Body of pancreas (tissue), 4 donors: ENCODE measurements at regions not wholly inside any gene's neighbourhood (a gene's known extent, or its start where the extent isn't known, plus 50 kb on each side); places are given as distances from the start of the nearest gene placed in this dataset.

Experiments
- POLR2A ChIP-seq, 3 donors: fragments of 450-650 bp; IDR thresholded peaks; one replicate each; pipeline ENCODE4 v1.6.1; 2016; ENCODE audit warnings: antibody characterized with exemption in 3 of 3, mild to moderate bottlenecking in 2 of 3
- TF ChIP-seq, protein P1 (sequence below), 7 experiments: fragments of 450-650 bp in 4 of 7; fragments of 200-600 bp in 3 of 7; sonication (generic) in 3 of 7; IDR thresholded peaks; one replicate each; pipeline ENCODE4 v1.5.1; 2016 to 2019; ENCODE audit warnings: antibody characterized with exemption in 7 of 7

GRCh38 chr18:56299740-56300139 is 338.7 kb downstream of the TXNL1 start:
- TF ChIP-seq, protein P1, sequence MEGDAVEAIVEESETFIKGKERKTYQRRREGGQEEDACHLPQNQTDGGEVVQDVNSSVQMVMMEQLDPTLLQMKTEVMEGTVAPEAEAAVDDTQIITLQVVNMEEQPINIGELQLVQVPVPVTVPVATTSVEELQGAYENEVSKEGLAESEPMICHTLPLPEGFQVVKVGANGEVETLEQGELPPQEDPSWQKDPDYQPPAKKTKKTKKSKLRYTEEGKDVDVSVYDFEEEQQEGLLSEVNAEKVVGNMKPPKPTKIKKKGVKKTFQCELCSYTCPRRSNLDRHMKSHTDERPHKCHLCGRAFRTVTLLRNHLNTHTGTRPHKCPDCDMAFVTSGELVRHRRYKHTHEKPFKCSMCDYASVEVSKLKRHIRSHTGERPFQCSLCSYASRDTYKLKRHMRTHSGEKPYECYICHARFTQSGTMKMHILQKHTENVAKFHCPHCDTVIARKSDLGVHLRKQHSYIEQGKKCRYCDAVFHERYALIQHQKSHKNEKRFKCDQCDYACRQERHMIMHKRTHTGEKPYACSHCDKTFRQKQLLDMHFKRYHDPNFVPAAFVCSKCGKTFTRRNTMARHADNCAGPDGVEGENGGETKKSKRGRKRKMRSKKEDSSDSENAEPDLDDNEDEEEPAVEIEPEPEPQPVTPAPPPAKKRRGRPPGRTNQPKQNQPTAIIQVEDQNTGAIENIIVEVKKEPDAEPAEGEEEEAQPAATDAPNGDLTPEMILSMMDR (IDR thresholded peaks at IDR 0.05), result no peak
- no peak for TF ChIP-seq POLR2A (IDR thresholded peaks at IDR 0.05)
